ENCODE measurements at regions not wholly inside any gene's neighbourhood (a gene's known extent, or its start where the extent isn't known, plus 50 kb on each side); places are given as distances from the start of the nearest gene placed in this dataset.
A peak's percentile ranks its signal among the peaks of the same experiment; 100 is the strongest.

DNA sequence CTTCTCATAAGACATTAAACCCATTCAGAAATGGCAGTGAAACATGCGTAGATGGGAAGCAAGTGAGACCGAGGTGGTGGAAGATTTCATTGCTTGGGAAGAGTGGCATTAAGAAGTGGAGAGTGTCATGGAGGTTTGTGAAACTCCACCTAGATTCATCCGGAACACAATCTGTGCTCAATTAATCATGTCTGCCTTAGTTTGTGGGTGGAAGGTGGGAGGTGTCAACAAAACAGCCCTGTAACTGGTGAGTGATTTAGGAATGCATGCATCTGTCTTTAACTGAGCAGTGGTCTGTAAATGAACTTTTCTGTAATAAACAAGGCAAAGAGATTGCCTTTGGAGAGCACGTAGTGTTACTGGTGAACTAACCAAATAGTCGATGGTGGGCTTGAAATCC lies 113.7 kb downstream of the WNT5A start:
- Histone ChIP-seq H3K4me1 (ENCODE audit: control insufficient read depth, insufficient read depth, low read length, poor library complexity, severe bottlenecking) (no peaks in the 10 kb centered on the region), H3K36me3 (ENCODE audit: control insufficient read depth, insufficient read depth, low read length) (no peaks in the 10 kb centered on the region), H3K4me3 (ENCODE audit: extremely low read depth, insufficient read depth, low read length, poor library complexity, severe bottlenecking) (no peak overlapping the region), H3K9me3 (ENCODE audit: control insufficient read depth, low read length) (no peaks in the 10 kb centered on the region), H3K27ac (ENCODE audit: low read depth, low read length, severe bottlenecking) (no peak overlapping the region)
- WGBS, 2 experiments (ENCODE audit: insufficient coverage in 2 of 2): 91 to 100% methylated on average over 3 to 4 of the region's 5 CpGs

DNA sequence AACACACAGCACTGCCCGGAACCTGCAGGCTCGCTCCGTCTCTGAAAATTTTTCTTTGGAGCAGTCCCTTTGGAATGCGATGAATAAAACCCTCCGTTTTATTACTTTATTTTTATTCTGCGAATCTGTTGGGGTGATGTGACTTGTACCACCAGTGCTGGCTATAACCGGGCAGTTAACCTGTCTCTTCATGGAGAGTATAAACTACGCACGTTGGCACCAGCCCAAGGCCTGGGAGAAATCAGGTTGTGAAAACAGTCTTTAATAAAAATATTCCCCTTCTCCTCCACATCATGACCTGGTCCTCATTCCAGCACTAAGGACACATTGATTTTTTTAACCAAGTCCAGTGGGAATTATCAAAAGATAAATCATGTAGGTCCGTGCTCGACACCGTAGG lies 116.8 kb downstream of the WNT5A start:
- Histone ChIP-seq H3K9me3 (ENCODE audit: control insufficient read depth, low read length) (no peaks in the 10 kb centered on the region), H3K36me3 (ENCODE audit: control insufficient read depth, insufficient read depth, low read length) (no peaks in the 10 kb centered on the region), H3K27ac (ENCODE audit: low read depth, low read length, severe bottlenecking) (no peak overlapping the region), H3K4me3 (ENCODE audit: extremely low read depth, insufficient read depth, low read length, poor library complexity, severe bottlenecking) (no peak overlapping the region), H3K4me1 (ENCODE audit: control insufficient read depth, insufficient read depth, low read length, poor library complexity, severe bottlenecking) (no peaks in the 10 kb centered on the region)
- 95 to 100% methylated on average over 4 to 7 of the region's 12 CpGs for WGBS, 2 experiments (ENCODE audit: insufficient coverage in 2 of 2)

DNA sequence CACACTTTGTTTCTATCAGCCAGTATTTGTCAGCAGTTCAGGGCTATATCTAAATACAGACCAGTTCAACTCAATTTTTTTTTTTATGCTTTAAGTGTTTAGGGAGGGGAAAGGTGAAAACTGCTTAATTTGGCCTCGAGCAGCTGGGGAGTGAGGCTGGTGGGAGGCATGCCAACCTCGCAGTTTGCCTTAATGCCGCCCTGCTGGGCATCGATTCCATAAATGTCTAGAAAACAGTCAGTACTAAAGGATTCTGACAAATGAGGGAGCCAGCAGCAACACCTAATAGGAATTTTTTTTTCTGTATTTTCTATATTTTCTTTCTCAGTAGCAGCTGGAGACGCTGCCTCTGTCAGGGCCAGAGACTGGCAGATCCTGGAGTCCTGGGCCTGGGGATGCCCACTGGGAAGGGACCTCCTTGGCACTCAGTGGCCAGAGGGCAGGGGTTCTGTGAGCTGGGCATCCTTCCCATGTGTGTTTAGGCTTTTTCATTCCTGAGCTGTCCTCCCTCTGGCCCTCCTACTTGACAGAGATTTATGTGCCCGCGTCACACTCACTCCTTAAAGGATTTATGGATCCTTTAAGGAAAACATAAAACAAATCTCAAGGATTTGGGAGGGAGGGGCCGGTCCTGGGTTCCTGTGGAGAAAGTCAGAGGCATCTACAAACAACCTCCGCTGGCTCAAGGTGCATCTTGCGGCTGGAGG lies 117.8 kb downstream of the WNT5A start:
- Histone ChIP-seq H3K9me3 (ENCODE audit: control insufficient read depth, low read length) (no peaks in the 10 kb centered on the region), H3K4me3 (ENCODE audit: extremely low read depth, insufficient read depth, low read length, poor library complexity, severe bottlenecking) (no peak overlapping the region), H3K27ac (ENCODE audit: low read depth, low read length, severe bottlenecking) (no peak overlapping the region), H3K36me3 (ENCODE audit: control insufficient read depth, insufficient read depth, low read length) (no peaks in the 10 kb centered on the region), H3K4me1 (ENCODE audit: control insufficient read depth, insufficient read depth, low read length, poor library complexity, severe bottlenecking) (no peaks in the 10 kb centered on the region)
- 90 to 97% methylated on average over 6 to 8 of the region's 10 CpGs for WGBS, 2 experiments (ENCODE audit: insufficient coverage in 2 of 2)

DNA sequence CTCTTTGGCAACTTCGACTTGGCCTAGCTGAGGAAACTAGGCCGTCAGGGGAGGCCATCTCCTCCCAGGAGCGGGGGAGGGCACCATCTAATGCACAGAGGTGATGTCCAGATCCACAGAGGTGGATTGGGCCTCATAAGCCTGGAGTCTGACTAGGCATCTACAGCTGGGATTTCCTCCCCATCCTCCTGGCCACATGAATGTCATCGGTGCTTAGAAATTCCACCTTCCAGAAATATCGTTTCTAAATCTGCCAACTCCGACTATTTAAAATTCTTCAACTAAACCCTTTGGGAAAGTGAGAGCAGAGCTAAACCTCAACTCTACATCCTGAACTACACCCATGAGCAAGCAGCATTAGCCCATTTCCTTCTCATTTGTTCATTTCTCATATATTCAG lies 118.7 kb downstream of the WNT5A start:
- 93 to 98% methylated on average over 4 to 5 of the region's 6 CpGs for WGBS, 2 experiments (ENCODE audit: insufficient coverage in 2 of 2)

DNA sequence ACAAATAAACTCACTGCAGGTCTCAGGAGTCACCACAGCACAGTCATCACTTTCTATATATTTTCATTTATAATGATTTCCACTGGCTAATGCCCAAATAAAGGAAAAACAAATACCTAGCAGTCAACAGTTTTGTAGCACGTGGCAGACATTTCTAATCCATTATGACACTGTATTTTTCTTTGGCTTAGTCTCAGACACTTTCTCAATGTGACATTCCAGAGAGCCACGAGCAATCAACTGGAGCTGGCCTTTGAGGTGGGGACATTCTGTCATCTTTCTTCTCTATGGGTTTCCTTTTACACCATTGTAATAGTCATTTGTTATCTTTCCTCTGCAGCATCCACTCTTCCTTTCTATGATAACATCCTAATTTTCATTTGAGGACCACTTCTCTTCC lies 119.7 kb downstream of the WNT5A start:
- no peaks in the 10 kb centered on the region for H3K9me3 ChIP-seq (ENCODE audit: control insufficient read depth, low read length)

More for the DNA sequence above, 118.7 kb downstream of the WNT5A start:
- Histone ChIP-seq H3K27ac (ENCODE audit: low read depth, low read length, severe bottlenecking) (no peak overlapping the region), H3K4me1 (ENCODE audit: control insufficient read depth, insufficient read depth, low read length, poor library complexity, severe bottlenecking) (no peaks in the 10 kb centered on the region), H3K4me3 (ENCODE audit: extremely low read depth, insufficient read depth, low read length, poor library complexity, severe bottlenecking) (no peak overlapping the region), H3K9me3 (ENCODE audit: control insufficient read depth, low read length) (no peaks in the 10 kb centered on the region), H3K36me3 (ENCODE audit: control insufficient read depth, insufficient read depth, low read length) (no peaks in the 10 kb centered on the region)

DNA sequence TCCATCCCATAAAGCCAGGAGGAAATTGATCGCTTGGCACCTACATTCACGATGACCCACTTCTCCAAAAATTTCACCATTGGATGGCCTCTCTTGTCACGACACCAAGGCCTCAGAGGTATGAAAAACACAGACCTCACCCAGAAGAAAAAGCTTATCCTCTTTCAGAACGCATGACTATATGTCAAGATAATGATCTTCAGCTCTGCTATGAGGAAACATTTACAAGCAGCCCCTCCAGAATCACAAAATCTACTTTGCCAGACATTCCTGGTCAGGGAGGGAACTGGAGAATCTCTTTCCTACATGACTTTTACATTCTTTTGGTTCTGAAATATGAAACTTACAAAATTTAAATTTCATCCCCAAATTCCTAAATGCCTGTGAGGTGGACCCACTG lies 122.7 kb downstream of the WNT5A start:
- 96 to 100% methylated on average over 2 to 3 of the region's 4 CpGs for WGBS, 2 experiments (ENCODE audit: insufficient coverage in 2 of 2)
- Histone ChIP-seq H3K36me3 (ENCODE audit: control insufficient read depth, insufficient read depth, low read length) (no peaks in the 10 kb centered on the region), H3K9me3 (ENCODE audit: control insufficient read depth, low read length) (no peaks in the 10 kb centered on the region), H3K27ac (ENCODE audit: low read depth, low read length, severe bottlenecking) (no peak overlapping the region), H3K4me1 (ENCODE audit: control insufficient read depth, insufficient read depth, low read length, poor library complexity, severe bottlenecking) (peaks cover 4% of the 10 kb centered on the region), H3K4me3 (ENCODE audit: extremely low read depth, insufficient read depth, low read length, poor library complexity, severe bottlenecking) (no peak overlapping the region)

More for the DNA sequence above, 119.7 kb downstream of the WNT5A start:
- Histone ChIP-seq H3K4me3 (ENCODE audit: extremely low read depth, insufficient read depth, low read length, poor library complexity, severe bottlenecking) (no peak overlapping the region), H3K36me3 (ENCODE audit: control insufficient read depth, insufficient read depth, low read length) (no peaks in the 10 kb centered on the region), H3K27ac (ENCODE audit: low read depth, low read length, severe bottlenecking) (no peak overlapping the region), H3K4me1 (ENCODE audit: control insufficient read depth, insufficient read depth, low read length, poor library complexity, severe bottlenecking) (peaks cover 4% of the 10 kb centered on the region)
- whole genome bisulfite sequencing, 2 experiments (ENCODE audit: insufficient coverage in 2 of 2): 93% methylated on average over 2 of the region's 2 CpGs

DNA sequence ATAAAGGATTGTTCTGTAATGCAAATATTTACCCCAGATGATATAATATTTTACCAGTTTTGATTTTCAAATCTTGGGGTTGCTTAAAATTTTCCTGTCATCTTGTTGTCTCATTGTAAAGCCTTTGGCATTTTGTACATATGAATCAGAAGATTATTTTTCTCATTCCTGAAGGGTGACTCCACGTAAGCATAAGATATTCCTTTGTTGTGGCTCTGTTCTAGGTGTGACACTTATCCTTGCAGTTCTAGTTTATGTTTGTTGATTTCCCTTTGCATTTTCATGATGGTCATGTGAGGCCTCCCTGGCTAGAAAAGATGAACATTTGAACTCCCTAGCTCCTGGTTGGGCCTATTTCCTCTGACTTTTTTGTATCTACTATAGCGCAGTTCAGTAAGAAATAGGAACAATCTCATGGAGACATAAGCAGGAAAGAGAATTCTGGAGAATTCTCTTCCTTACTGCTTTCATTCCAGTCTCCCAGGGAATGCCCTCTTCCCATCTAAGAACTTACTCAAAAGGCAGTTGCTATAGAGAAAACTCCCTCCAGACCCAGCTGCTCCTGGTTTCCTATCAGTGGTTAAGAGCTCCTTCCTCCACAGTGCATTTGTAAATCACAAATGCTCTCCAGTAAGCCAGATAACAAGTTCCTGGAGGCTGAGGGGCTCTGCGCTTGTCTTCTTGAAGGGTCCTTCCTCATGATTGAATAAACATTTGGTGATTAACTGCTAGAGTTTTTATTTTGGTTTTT lies 124.7 kb downstream of the WNT5A start:
- Histone ChIP-seq H3K4me1 (ENCODE audit: control insufficient read depth, insufficient read depth, low read length, poor library complexity, severe bottlenecking) (peaks cover 4% of the 10 kb centered on the region), H3K27ac (ENCODE audit: low read depth, low read length, severe bottlenecking) (peak overlapping the region; percentile 16), H3K36me3 (ENCODE audit: control insufficient read depth, insufficient read depth, low read length) (no peaks in the 10 kb centered on the region), H3K9me3 (ENCODE audit: control insufficient read depth, low read length) (no peaks in the 10 kb centered on the region), H3K4me3 (ENCODE audit: extremely low read depth, insufficient read depth, low read length, poor library complexity, severe bottlenecking) (no peak overlapping the region)
- no CpG with 5 or more reads among the region's 3 CpGs for WGBS, 2 experiments (ENCODE audit: insufficient coverage in 2 of 2)

DNA sequence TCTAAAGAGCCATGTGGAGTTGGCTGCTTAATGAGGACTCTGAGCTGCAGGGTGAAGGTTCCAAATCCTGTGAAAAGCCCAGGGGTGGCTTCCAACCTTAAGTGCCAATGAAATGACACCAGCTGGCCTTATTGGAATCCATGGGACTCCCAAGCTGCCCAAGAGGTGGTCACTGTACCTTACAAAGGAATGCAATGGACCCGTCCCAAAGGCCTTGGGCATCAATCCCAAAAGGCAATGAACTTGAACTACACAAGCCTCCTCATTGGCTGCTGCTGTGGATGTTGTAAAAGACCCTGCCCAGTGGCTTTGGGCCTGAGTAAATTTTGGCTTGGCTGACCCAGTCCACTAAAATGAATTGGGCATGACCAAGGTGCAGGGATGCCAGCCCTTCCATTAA lies 129.3 kb downstream of the WNT5A start:
- Histone ChIP-seq H3K4me1 (ENCODE audit: control insufficient read depth, insufficient read depth, low read length, poor library complexity, severe bottlenecking) (no peaks in the 10 kb centered on the region), H3K4me3 (ENCODE audit: extremely low read depth, insufficient read depth, low read length, poor library complexity, severe bottlenecking) (no peak overlapping the region), H3K9me3 (ENCODE audit: control insufficient read depth, low read length) (no peaks in the 10 kb centered on the region), H3K36me3 (ENCODE audit: control insufficient read depth, insufficient read depth, low read length) (no peaks in the 10 kb centered on the region), H3K27ac (ENCODE audit: low read depth, low read length, severe bottlenecking) (no peak overlapping the region)
- WGBS, 2 experiments (ENCODE audit: insufficient coverage in 2 of 2): 80 to 100% methylated on average over 1 of the region's 1 CpG

DNA sequence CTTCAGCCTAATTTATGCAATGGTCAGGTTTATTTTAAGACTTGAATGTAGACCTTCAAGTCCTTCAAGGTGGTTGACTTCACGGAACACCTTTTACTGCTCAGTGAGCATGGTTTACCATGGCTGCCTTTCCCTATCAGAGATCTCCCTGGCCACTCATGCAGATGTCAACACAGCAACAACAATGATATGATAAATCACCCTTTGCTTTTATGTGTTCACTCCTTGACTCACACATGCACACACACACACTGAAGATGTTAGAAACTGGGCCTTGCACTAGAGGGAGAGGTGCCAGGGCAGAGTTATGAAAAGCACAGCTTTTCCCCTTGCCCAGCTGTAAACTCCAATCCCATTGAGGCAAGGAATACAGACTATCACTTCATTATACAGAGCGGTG lies 134.4 kb downstream of the WNT5A start:
- 100% methylated on average over 1 of the region's 2 CpGs; no CpG with 5 or more reads in 1 of the 2 experiments for WGBS, 2 experiments (ENCODE audit: insufficient coverage in 2 of 2)

DNA sequence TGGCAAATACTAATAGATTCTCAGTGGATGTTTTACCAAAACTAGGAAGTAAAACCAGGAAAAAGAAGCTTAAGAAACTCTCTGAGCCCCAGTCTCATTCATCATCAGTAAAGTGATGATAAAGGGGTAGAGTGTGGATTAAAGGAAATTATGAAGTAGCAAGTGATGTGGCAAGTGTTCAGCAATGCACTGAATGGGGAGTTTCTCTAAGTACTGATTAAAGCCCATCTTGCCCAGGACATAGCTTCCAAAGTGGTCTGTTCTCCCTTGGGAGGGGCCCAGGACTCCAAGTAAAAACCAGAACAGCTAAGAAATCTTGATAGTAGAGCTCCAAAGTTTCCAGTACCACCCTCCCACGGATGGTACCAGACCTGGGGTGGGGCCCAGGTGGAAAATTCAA lies 137.3 kb downstream of the WNT5A start:
- Histone ChIP-seq H3K27ac (ENCODE audit: low read depth, low read length, severe bottlenecking) (no peak overlapping the region), H3K9me3 (ENCODE audit: control insufficient read depth, low read length) (no peaks in the 10 kb centered on the region), H3K4me3 (ENCODE audit: extremely low read depth, insufficient read depth, low read length, poor library complexity, severe bottlenecking) (no peak overlapping the region), H3K4me1 (ENCODE audit: control insufficient read depth, insufficient read depth, low read length, poor library complexity, severe bottlenecking) (no peaks in the 10 kb centered on the region), H3K36me3 (ENCODE audit: control insufficient read depth, insufficient read depth, low read length) (no peaks in the 10 kb centered on the region)
- WGBS, 2 experiments (ENCODE audit: insufficient coverage in 2 of 2): 67% methylated on average over 1 of the region's 1 CpG; no CpG with 5 or more reads in 1 of the 2 experiments

More for the DNA sequence above, 134.4 kb downstream of the WNT5A start:
- Histone ChIP-seq H3K36me3 (ENCODE audit: control insufficient read depth, insufficient read depth, low read length) (no peaks in the 10 kb centered on the region), H3K4me1 (ENCODE audit: control insufficient read depth, insufficient read depth, low read length, poor library complexity, severe bottlenecking) (no peaks in the 10 kb centered on the region), H3K27ac (ENCODE audit: low read depth, low read length, severe bottlenecking) (no peak overlapping the region), H3K4me3 (ENCODE audit: extremely low read depth, insufficient read depth, low read length, poor library complexity, severe bottlenecking) (no peak overlapping the region), H3K9me3 (ENCODE audit: control insufficient read depth, low read length) (no peaks in the 10 kb centered on the region)
